Nephron (organoid): ENCODE measurements at regions not wholly inside any gene's neighbourhood (a gene's known extent, or its start where the extent isn't known, plus 50 kb on each side); places are given as distances from the start of the nearest gene placed in this dataset.
A peak's percentile ranks its signal among the peaks of the same experiment; 100 is the strongest.

Source experiments
- H3K27ac Mint-ChIP-seq, 3 experiments: 2 replicates each; pipeline ENCODE4 v1.8.0; 2020; ENCODE audit warnings: mixed read lengths in 3 of 3, mild to moderate bottlenecking in 2 of 3, moderate library complexity in 1 of 3
- H3K27me3 Mint-ChIP-seq: 2 replicates; pipeline ENCODE4 v1.8.0; 2021; ENCODE audit warnings: low read depth, mild to moderate bottlenecking, moderate library complexity, mixed read lengths
- H3K36me3 Mint-ChIP-seq: 2 replicates; pipeline ENCODE4 v1.8.0; 2020; ENCODE audit warnings: low read depth, mixed read lengths
- H3K4me1 Mint-ChIP-seq: 2 replicates; pipeline ENCODE4 v1.8.0; 2020; ENCODE audit warnings: mixed read lengths
- H3K4me3 Mint-ChIP-seq, 3 experiments: 2 replicates each; pipeline ENCODE4 v1.8.0; 2020; ENCODE audit warnings: mild to moderate bottlenecking in 3 of 3, mixed read lengths in 3 of 3, moderate library complexity in 2 of 3
- H3K9me3 Mint-ChIP-seq: 2 replicates; pipeline ENCODE4 v1.8.0; 2020; ENCODE audit warnings: mixed read lengths
- TF ChIP-seq, protein P1 (sequence below), 3 experiments: fragments of 200-600 bp; sonication (generic); IDR thresholded peaks; one replicate each; pipeline ENCODE4 v1.5.0; 2021; ENCODE audit warnings: antibody characterized with exemption in 3 of 3; ENCODE audit not compliant: unreplicated experiment in 3 of 3

DNA sequence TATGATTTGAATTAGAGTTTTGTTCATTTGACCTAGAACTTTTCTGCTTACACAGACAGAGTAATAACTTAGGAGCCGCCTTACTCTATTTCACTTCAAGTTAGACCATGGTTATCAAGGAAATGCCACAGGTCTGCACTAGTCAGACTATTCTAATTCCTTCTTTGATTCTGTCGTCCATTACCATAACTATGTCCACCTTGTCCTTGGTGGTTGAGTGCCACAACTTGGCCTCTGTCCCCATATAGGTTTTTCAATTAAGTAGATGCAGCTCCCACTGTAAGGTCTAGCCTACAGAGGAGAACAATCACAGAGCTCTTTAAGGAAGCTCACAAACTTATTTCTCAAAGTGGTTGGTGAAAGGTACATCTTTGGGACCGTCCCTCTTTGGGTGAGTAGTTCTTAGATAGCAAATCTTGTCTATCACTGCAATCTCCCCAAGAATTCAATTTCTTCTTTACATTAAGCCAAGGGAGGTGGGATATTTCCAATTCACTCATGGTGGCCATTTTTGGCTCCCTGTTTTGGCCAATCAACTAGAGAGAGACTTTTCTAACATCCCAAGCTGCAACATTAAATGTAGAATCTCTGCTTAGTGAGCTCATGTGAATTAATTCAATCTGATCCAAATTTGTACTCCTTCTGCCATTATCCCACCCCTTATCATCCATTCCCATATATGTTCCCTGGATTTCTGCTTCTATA lies 434.6 kb downstream of the ADAMTS20 start:
- Mint-ChIP-seq H3K27me3 (no peaks in the 10 kb centered on the region), H3K4me3 (no peak overlapping the region), H3K36me3 (no peaks in the 10 kb centered on the region), H3K27ac (no peak overlapping the region), H3K9me3 (peaks cover 6% of the 10 kb centered on the region), H3K4me1 (peaks cover 11% of the 10 kb centered on the region)
- TF ChIP-seq, protein P1, sequence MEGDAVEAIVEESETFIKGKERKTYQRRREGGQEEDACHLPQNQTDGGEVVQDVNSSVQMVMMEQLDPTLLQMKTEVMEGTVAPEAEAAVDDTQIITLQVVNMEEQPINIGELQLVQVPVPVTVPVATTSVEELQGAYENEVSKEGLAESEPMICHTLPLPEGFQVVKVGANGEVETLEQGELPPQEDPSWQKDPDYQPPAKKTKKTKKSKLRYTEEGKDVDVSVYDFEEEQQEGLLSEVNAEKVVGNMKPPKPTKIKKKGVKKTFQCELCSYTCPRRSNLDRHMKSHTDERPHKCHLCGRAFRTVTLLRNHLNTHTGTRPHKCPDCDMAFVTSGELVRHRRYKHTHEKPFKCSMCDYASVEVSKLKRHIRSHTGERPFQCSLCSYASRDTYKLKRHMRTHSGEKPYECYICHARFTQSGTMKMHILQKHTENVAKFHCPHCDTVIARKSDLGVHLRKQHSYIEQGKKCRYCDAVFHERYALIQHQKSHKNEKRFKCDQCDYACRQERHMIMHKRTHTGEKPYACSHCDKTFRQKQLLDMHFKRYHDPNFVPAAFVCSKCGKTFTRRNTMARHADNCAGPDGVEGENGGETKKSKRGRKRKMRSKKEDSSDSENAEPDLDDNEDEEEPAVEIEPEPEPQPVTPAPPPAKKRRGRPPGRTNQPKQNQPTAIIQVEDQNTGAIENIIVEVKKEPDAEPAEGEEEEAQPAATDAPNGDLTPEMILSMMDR (IDR thresholded peaks at IDR 0.05; ENCODE audit: unreplicated experiment in 3 of 3): no peak

DNA sequence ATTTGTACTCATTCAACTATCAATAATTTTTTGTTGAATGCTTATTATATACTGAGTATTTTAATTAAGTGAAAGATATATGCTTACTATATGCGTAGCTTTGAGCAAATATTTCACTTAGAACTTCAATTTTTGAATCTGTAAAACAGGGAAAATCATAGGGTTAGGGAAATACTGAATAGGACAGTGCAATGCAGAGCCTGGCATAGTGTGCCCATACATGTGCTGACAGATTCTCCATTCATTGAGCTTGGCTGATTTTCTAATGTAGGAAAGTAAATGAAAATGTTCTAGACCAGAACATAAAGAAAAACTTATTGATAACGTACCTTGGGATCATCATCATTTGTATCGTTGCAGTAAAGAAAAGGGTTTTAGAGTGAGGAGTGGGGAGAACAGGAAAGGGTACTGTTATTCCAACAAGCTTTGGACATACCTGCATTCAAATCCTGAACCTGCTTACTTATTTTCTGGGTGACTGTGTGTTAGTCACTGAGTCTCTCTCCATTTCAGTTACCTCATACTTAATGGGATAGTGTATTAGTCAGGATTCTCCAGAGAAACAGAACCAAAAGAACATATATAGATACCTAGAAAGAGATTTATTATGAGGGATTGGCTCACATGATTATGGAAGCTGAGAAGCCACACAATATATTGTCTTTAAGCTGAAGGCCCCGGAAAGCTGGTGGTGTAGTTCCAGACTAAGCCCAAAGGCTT lies 436.4 kb downstream of the ADAMTS20 start:
- H3K27me3 Mint-ChIP-seq: no peaks in the 10 kb centered on the region
- no peaks in the 10 kb centered on the region for H3K36me3 Mint-ChIP-seq
- H3K4me1 Mint-ChIP-seq: peaks cover 22% of the 10 kb centered on the region
- H3K4me3 Mint-ChIP-seq: no peak overlapping the region
- H3K9me3 Mint-ChIP-seq: peaks cover 6% of the 10 kb centered on the region
- TF ChIP-seq, protein P1 (IDR thresholded peaks at IDR 0.05; ENCODE audit: unreplicated experiment in 3 of 3): no peak
- peak overlapping the region in 1 of 3 experiments; percentile 87 for H3K27ac Mint-ChIP-seq

DNA sequence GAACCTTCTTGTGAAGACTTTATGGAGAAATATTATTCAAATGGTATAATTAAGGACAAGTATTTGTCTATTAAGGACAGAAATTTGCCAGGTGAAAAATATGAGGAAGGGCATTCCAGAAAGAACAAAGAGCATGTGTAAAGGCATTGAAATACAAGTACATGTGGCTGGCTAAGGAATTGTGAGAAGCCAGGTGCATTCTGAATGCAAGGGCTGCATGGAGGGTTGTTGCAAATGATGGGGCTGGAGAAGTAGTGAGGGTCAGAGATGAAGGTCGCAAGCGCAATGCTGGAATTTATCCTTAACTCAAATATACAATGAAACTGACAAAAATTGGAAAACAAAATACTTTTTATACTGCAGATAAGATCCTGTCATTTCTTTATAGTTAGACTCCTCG lies 437.7 kb downstream of the ADAMTS20 start:
- Mint-ChIP-seq H3K27ac (peak overlapping the region in 2 of 3 experiments; percentile 31 to 87), H3K4me1 (peaks cover 33% of the 10 kb centered on the region), H3K36me3 (no peaks in the 10 kb centered on the region), H3K4me3 (no peak overlapping the region), H3K27me3 (no peaks in the 10 kb centered on the region), H3K9me3 (peaks cover 6% of the 10 kb centered on the region)
- TF ChIP-seq, protein P1 (IDR thresholded peaks at IDR 0.05; ENCODE audit: unreplicated experiment in 3 of 3): no peak

DNA sequence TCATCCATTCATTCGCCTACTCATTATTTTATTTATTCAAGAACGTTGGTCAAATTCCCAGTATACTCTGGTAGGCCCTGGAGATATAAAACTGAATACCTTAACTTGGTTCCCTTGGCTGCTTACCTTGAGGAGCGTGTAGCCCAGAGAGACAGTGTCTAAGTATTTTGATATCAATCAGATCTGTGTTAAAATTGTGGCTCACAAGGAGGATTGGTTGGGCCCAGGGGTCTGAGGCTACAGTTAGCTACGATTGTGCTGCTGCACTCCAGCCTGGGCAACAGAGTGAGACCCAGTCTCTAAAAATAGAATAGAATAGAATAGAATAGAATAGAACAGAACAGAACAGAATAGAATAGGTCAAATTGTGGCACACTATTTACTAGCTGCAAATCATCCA lies 438.4 kb downstream of the ADAMTS20 start:
- peak overlapping the region in 2 of 3 experiments; percentile 85 to 87 for H3K27ac Mint-ChIP-seq

DNA sequence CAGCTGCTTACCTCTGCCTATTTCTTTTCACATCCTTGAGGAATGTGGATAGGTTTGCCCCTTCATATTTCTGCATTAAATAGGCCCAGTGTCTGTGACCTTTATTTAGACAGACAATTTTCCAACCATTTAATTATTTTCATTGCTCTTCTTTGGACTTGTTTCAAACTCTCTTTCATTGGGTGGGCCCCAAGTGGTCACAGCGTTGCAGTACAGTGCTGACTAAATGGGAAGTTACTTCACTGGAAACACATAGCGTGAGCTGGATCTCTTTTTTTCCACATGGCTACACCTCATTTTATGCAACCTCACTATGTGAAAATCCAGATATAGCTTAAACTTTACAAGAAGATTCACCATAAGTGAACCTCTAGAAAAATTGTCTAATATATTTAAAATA lies 438.9 kb downstream of the ADAMTS20 start:
- Mint-ChIP-seq H3K27ac (peak overlapping the region; percentile 59 to 87 (median 85)), H3K36me3 (peaks cover 3% of the 10 kb centered on the region), H3K27me3 (no peaks in the 10 kb centered on the region), H3K4me1 (peaks cover 42% of the 10 kb centered on the region), H3K4me3 (no peak overlapping the region), H3K9me3 (no peaks in the 10 kb centered on the region)
- TF ChIP-seq, protein P1 (IDR thresholded peaks at IDR 0.05; ENCODE audit: unreplicated experiment in 3 of 3): peak in 2 of 3 experiments; percentile 37 to 41

More for the DNA sequence above, 438.4 kb downstream of the ADAMTS20 start:
- Mint-ChIP-seq H3K9me3 (peaks cover under 1% of the 10 kb centered on the region), H3K4me1 (peaks cover 37% of the 10 kb centered on the region), H3K27me3 (no peaks in the 10 kb centered on the region), H3K36me3 (peaks cover 3% of the 10 kb centered on the region), H3K4me3 (no peak overlapping the region)
- TF ChIP-seq, protein P1 (IDR thresholded peaks at IDR 0.05; ENCODE audit: unreplicated experiment in 3 of 3): no peak
